OCI-LY3 (cell line): ENCODE measurements at regions not wholly inside any gene's neighbourhood (a gene's known extent, or its start where the extent isn't known, plus 50 kb on each side); places are given as distances from the start of the nearest gene placed in this dataset.

Experiments used
- CTCF ChIP-seq: fragments of 200-600, 300-600 bp; sonication (generic); IDR thresholded peaks from 2 replicates; pipeline ENCODE4 v1.5.1; 2014; ENCODE audit warnings: antibody characterized with exemption, low read length, low read depth
- EZH2phosphoT487 ChIP-seq: fragments of 200-600 bp; shearing (Covaris generic); IDR thresholded peaks from 2 replicates; pipeline ENCODE4 v1.6.1; 2018; ENCODE audit warnings: antibody characterized with exemption, mixed run types, low read depth

DNA sequence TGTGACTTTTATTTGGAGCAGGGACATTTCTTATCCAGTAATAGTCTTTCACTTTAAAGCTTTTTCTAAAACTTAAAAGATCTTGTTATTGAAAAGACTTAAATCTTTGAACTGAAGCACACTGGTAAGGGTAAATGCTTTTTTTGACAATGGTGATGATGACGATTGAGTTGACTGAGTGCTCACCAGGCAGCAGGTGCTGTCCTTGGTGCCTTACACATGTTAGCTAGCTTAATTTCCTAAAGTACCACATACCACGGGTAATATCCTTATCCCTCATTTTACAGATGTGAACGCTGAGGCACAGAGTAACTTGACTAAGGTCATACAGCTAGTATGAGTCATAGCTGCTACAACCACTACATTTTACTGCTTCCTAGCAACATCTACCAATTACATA lies 200.0 kb downstream of the XPNPEP1 start:
- TF ChIP-seq CTCF (no peak), EZH2phosphoT487 (no peak)
